Smooth muscle cell (in vitro differentiated cells): ENCODE measurements at regions not wholly inside any gene's neighbourhood (a gene's known extent, or its start where the extent isn't known, plus 50 kb on each side); places are given as distances from the start of the nearest gene placed in this dataset.

Source experiments
- DNase-seq: peaks from one replicate; lab custom pipeline; 2025; ENCODE audit not compliant: unreplicated experiment; lab: John Stamatoyannopoulos, UW
- H2AFZ ChIP-seq: fragments of 200-600 bp; sonication (generic); 2 replicates; pipeline ENCODE4 v1.6.0; 2016; ENCODE audit warnings: antibody characterized with exemption, low read depth, mild to moderate bottlenecking
- H3F3A ChIP-seq: fragments of 200-600 bp; sonication (generic); 2 replicates; pipeline ENCODE4 v1.6.0; 2017; ENCODE audit warnings: antibody characterized with exemption, low read depth
- H3K27ac ChIP-seq: fragments of 200-600 bp; sonication (generic); 2 replicates; pipeline ENCODE4 v1.5.1; 2016; ENCODE audit warnings: low read depth, mild to moderate bottlenecking
- H3K27me3 ChIP-seq: fragments of 200-600 bp; sonication (generic); 2 replicates; pipeline ENCODE4 v1.6.1; 2016; ENCODE audit warnings: low read depth, mild to moderate bottlenecking
- H3K36me3 ChIP-seq: fragments of 200-600 bp; sonication (generic); 2 replicates; pipeline ENCODE4 v1.5.1; 2016; ENCODE audit warnings: low read depth
- H3K4me1 ChIP-seq: fragments of 200-600 bp; sonication (generic); 2 replicates; pipeline ENCODE4 v1.5.1; 2016; ENCODE audit warnings: low read depth
- H3K4me2 ChIP-seq: fragments of 200-600 bp; sonication (generic); 2 replicates; pipeline ENCODE4 v1.6.0; 2016; ENCODE audit warnings: mild to moderate bottlenecking
- H3K4me3 ChIP-seq: fragments of 200-600 bp; sonication (generic); 2 replicates; pipeline ENCODE4 v1.5.1; 2016; ENCODE audit warnings: mild to moderate bottlenecking
- H3K79me2 ChIP-seq: fragments of 200-600 bp; sonication (generic); 2 replicates; pipeline ENCODE4 v1.6.0; 2016; ENCODE audit warnings: low read depth, mild to moderate bottlenecking
- H3K9ac ChIP-seq: fragments of 200-600 bp; sonication (generic); 2 replicates; pipeline ENCODE4 v1.6.0; 2016; ENCODE audit warnings: low read depth
- H3K9me3 ChIP-seq: fragments of 200-600 bp; sonication (generic); replicated peaks from 2 replicates; pipeline ENCODE4 v1.5.1; 2016; ENCODE audit warnings: low read depth
- H4K20me1 ChIP-seq: fragments of 200-600 bp; sonication (generic); 2 replicates; pipeline ENCODE4 v1.6.0; 2016; ENCODE audit warnings: low read depth
- CTCF ChIP-seq: fragments of 200-600 bp; sonication (generic); IDR thresholded peaks from 2 replicates; pipeline ENCODE4 v1.5.1; 2017; ENCODE audit warnings: borderline replicate concordance, mild to moderate bottlenecking, antibody characterized with exemption; ENCODE audit not compliant: insufficient read depth, poor library complexity, severe bottlenecking
- WGBS: methylation state at CpG from one replicate; pipeline ENCODE4 v1.1.7; 2016; ENCODE audit warnings: low lambda C conversion rate; 5-methylcytosine and 5-hydroxymethylcytosine counted together

DNA sequence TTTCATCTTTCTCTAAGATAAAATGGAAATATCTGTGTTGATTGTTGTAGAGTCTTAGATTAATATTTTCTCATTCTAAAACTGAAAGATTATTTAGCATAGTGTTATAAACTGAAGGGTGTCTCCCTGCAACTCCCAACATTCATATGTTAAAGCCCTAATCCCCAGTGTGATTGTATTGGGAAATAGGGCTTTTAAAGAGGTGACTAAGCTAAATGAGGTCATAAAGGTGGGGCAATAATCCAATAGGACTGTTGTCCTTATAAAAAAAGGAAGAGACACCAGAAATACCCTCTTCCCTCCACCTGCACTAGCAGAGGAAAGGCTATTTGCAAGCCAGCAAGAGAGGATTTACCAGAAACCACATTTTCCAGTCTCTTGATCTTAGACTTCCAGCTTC is 1626.4 kb downstream of the C4orf33 start:
- H3K9ac ChIP-seq, result no peak overlapping the region
- H3K4me2 ChIP-seq, result no peak overlapping the region
- H3F3A ChIP-seq, result no peaks in the 10 kb centered on the region
- no peaks in the 10 kb centered on the region for H3K36me3 ChIP-seq
- H3K79me2 ChIP-seq, result no peaks in the 10 kb centered on the region
- H2AFZ ChIP-seq, result no peak overlapping the region
- no peak overlapping the region for H3K4me3 ChIP-seq
- no peaks in the 10 kb centered on the region for H3K9me3 ChIP-seq
- no peaks in the 10 kb centered on the region for H4K20me1 ChIP-seq
- H3K4me1 ChIP-seq, result peaks cover 6% of the 10 kb centered on the region
- DNase-seq, result no peak
- no peak for TF ChIP-seq CTCF
- peak overlapping the region; percentile 25 for H3K27ac ChIP-seq
- no peaks in the 10 kb centered on the region for H3K27me3 ChIP-seq

- H3K4me1 ChIP-seq, result no peaks in the 10 kb centered on the region
- H3K27ac ChIP-seq, result no peak overlapping the region
- no peaks in the 10 kb centered on the region for H3F3A ChIP-seq
- no peak overlapping the region for H3K4me2 ChIP-seq
- H4K20me1 ChIP-seq, result no peaks in the 10 kb centered on the region
- no peaks in the 10 kb centered on the region for H3K79me2 ChIP-seq
- no peak for DNase-seq
- no peaks in the 10 kb centered on the region for H3K9me3 ChIP-seq
- no peak overlapping the region for H2AFZ ChIP-seq
- no peak overlapping the region for H3K4me3 ChIP-seq
- no peaks in the 10 kb centered on the region for H3K27me3 ChIP-seq
- no peak for TF ChIP-seq CTCF
- no peaks in the 10 kb centered on the region for H3K36me3 ChIP-seq
- H3K9ac ChIP-seq, result no peak overlapping the region
- WGBS, result 89% methylated on average over 7 of the region's 7 CpGs
Measured at GRCh38 chr4:130736436-130737185, 1640.7 kb downstream of the C4orf33 start.

- TF ChIP-seq CTCF, result no peak
Measured at GRCh38 chr4:130738233-130738632, 1642.3 kb downstream of the C4orf33 start.

DNA sequence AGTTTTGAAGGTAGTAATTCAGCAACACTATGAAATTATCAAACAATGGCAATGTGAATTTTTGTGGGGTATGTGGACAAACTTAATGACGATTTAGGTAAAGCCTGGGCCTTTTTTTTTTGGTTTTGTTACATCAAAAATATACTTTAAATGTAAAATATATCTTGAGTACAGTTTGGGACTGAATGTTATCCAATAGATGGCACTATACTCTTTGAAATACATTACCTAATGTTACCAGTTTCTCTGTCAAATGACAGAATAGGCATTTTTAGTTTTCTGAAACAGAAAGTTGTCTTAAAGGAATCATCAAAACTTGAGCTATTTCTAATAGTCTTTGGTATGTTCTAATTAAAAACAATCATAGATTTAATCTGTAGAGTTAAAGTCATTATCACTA is 1651.9 kb downstream of the C4orf33 start:
- no peak overlapping the region for H3K4me3 ChIP-seq
- peak; percentile 40 for TF ChIP-seq CTCF
- H3K27ac ChIP-seq, result no peak overlapping the region
- no peaks in the 10 kb centered on the region for H3K27me3 ChIP-seq
- 15% methylated on average over 1 of the region's 1 CpG for WGBS
- no peaks in the 10 kb centered on the region for H3K4me1 ChIP-seq
- H2AFZ ChIP-seq, result no peak overlapping the region
- no peaks in the 10 kb centered on the region for H3F3A ChIP-seq
- no peak overlapping the region for H3K4me2 ChIP-seq
- no peaks in the 10 kb centered on the region for H3K79me2 ChIP-seq
- no peaks in the 10 kb centered on the region for H3K36me3 ChIP-seq
- DNase-seq, result no peak
- no peak overlapping the region for H3K9ac ChIP-seq
- H4K20me1 ChIP-seq, result no peaks in the 10 kb centered on the region
- H3K9me3 ChIP-seq, result no peaks in the 10 kb centered on the region

More at GRCh38 chr4:130738233-130738632, 1642.3 kb downstream of the C4orf33 start:
- Histone ChIP-seq H3K4me3 (no peak overlapping the region), H3K36me3 (no peaks in the 10 kb centered on the region), H3K27me3 (no peaks in the 10 kb centered on the region), H3K9ac (no peak overlapping the region), H3K79me2 (no peaks in the 10 kb centered on the region), H2AFZ (no peak overlapping the region), H3F3A (no peaks in the 10 kb centered on the region), H3K27ac (no peak overlapping the region), H3K9me3 (no peaks in the 10 kb centered on the region), H3K4me2 (no peak overlapping the region), H4K20me1 (no peaks in the 10 kb centered on the region), H3K4me1 (no peaks in the 10 kb centered on the region)
- 88% methylated on average over 3 of the region's 3 CpGs for WGBS
- no peak for DNase-seq
